ENCODE measurements at regions not wholly inside any gene's neighbourhood (a gene's known extent, or its start where the extent isn't known, plus 50 kb on each side); places are given as distances from the start of the nearest gene placed in this dataset.

- Histone ChIP-seq H3K9me2 (ENCODE audit: insufficient read depth, low read length) (no peaks in the 10 kb centered on the region), H3K36me3 (ENCODE audit: insufficient read depth, low read length) (no peaks in the 10 kb centered on the region), H2AFZ (ENCODE audit: low read depth, low read length) (no peak overlapping the region), H3K79me2 (replicated peaks; ENCODE audit: insufficient read depth, low read length) (no peaks in the 10 kb centered on the region), H4K20me1 (ENCODE audit: insufficient read depth) (no peaks in the 10 kb centered on the region), H3K27me3 (ENCODE audit: insufficient read depth, low read depth, low read length) (no peaks in the 10 kb centered on the region), H3K27ac (ENCODE audit: low read length) (no peak overlapping the region), H3K4me3 (ENCODE audit: low read length) (no peak overlapping the region), H3K4me2 (ENCODE audit: low read length) (no peak overlapping the region), H3K9ac (ENCODE audit: low read length) (no peak overlapping the region), H3K9me3 (ENCODE audit: low read length) (no peaks in the 10 kb centered on the region), H3F3A (ENCODE audit: insufficient read depth, low read length, poor library complexity, severe bottlenecking) (no peaks in the 10 kb centered on the region)
- TF ChIP-seq REST (IDR thresholded peaks at IDR 0.05; ENCODE audit: borderline replicate concordance) = no peak
- TF ChIP-seq EZH2 (IDR thresholded peaks at IDR 0.05; ENCODE audit: borderline replicate concordance, insufficient read depth, low read length, poor library complexity, severe bottlenecking) = no peak
- no peak for TF ChIP-seq POLR2AphosphoS5 (IDR thresholded peaks at IDR 0.05)
- no peak for TF ChIP-seq SMC3 (conservative IDR thresholded peaks at IDR 0.05; ENCODE audit: poor library complexity)
- no peak for TF ChIP-seq EP300 (conservative IDR thresholded peaks at IDR 0.05; ENCODE audit: poor library complexity, severe bottlenecking)
Observed at GRCh38 chr4:165720411-165721082, 152.5 kb upstream of the TLL1 start.

- Histone ChIP-seq H3K9me3 (ENCODE audit: low read length) (no peaks in the 10 kb centered on the region), H3K4me2 (ENCODE audit: low read length) (no peak overlapping the region), H3K4me3 (ENCODE audit: low read length) (no peak overlapping the region), H3F3A (ENCODE audit: insufficient read depth, low read length, poor library complexity, severe bottlenecking) (no peaks in the 10 kb centered on the region), H3K36me3 (ENCODE audit: insufficient read depth, low read length) (no peaks in the 10 kb centered on the region), H3K27me3 (ENCODE audit: insufficient read depth, low read depth, low read length) (no peaks in the 10 kb centered on the region), H3K79me2 (replicated peaks; ENCODE audit: insufficient read depth, low read length) (no peaks in the 10 kb centered on the region), H3K9ac (ENCODE audit: low read length) (no peak overlapping the region), H4K20me1 (ENCODE audit: insufficient read depth) (no peaks in the 10 kb centered on the region), H3K9me2 (ENCODE audit: insufficient read depth, low read length) (no peaks in the 10 kb centered on the region), H2AFZ (ENCODE audit: low read depth, low read length) (no peak overlapping the region), H3K27ac (ENCODE audit: low read length) (no peak overlapping the region)
- TF ChIP-seq CTCF (IDR thresholded peaks at IDR 0.05; ENCODE audit: poor library complexity, severe bottlenecking) (no peak), EP300 (conservative IDR thresholded peaks at IDR 0.05; ENCODE audit: poor library complexity, severe bottlenecking) (no peak), TAF1 (IDR thresholded peaks at IDR 0.05; ENCODE audit: low read depth) (no peak), SMC3 (conservative IDR thresholded peaks at IDR 0.05; ENCODE audit: poor library complexity) (no peak)
Observed at GRCh38 chr4:165721815-165722214, 151.2 kb upstream of the TLL1 start.
